ENCODE measurements at regions not wholly inside any gene's neighbourhood (a gene's known extent, or its start where the extent isn't known, plus 50 kb on each side); places are given as distances from the start of the nearest gene placed in this dataset.

- Histone ChIP-seq H3K27me3 (replicated peaks; ENCODE audit: control insufficient read depth, insufficient read depth, low read length) (no peaks in the 10 kb centered on the region), H3K9me3 (no peaks in the 10 kb centered on the region), H3K36me3 (ENCODE audit: control insufficient read depth, insufficient read depth, low read length) (no peaks in the 10 kb centered on the region), H3K4me3 (ENCODE audit: low read depth, low read length) (no peak overlapping the region), H3K4me1 (0 out of 2 replicates have a peak, but pooled peaks cover 5% of the 10 kb centered on the region)
- Mint-ChIP-seq H3K4me1 (ENCODE audit: low read depth, unreplicated experiment) (no peaks in the 10 kb centered on the region), H3K27me3 (ENCODE audit: insufficient read depth, unreplicated experiment) (peaks cover 7% of the 10 kb centered on the region), H3K4me3 (ENCODE audit: unreplicated experiment) (no peak overlapping the region), H3K36me3 (ENCODE audit: insufficient read depth, unreplicated experiment) (no peaks in the 10 kb centered on the region), H3K9me3 (ENCODE audit: unreplicated experiment) (no peaks in the 10 kb centered on the region), H3K27ac (ENCODE audit: unreplicated experiment) (no peak overlapping the region)
- POLR2A ChIA-PET = no interaction called here
- TF ChIP-seq CTCF (IDR thresholded peaks at IDR 0.05; ENCODE audit: insufficient read depth in 1 of 2, low read depth in 1 of 2, low read length in 1 of 2, severe bottlenecking in 1 of 2, unreplicated experiment in 1 of 2) = no peak
- no peak for DNase-seq
- intact Hi-C loops (cut with micrococcal nuclease; ENCODE audit: unreplicated experiment) = no loop called here
- CTCF ChIA-PET = no interaction called here
- BruUV-seq (replicated peaks) = no TSS peak
Observed at GRCh38 chr3:115350606-115351005, 203.5 kb upstream of the ZBTB20 start.

GRCh38 chr3:115351193-115351592 lies 204.1 kb upstream of the ZBTB20 start:
- no peak for DNase-seq
- H3K36me3 ChIP-seq (ENCODE audit: control insufficient read depth, insufficient read depth, low read length) = no peaks in the 10 kb centered on the region
- H3K9me3 ChIP-seq = no peaks in the 10 kb centered on the region
- no peak for TF ChIP-seq CTCF (IDR thresholded peaks at IDR 0.05; ENCODE audit: insufficient read depth in 1 of 2, low read depth in 1 of 2, low read length in 1 of 2, severe bottlenecking in 1 of 2, unreplicated experiment in 1 of 2)
- ChIA-PET CTCF (no interaction called here), POLR2A (no interaction called here)
- Mint-ChIP-seq H3K27ac (ENCODE audit: unreplicated experiment) (no peak overlapping the region), H3K9me3 (ENCODE audit: unreplicated experiment) (no peaks in the 10 kb centered on the region), H3K36me3 (ENCODE audit: insufficient read depth, unreplicated experiment) (no peaks in the 10 kb centered on the region), H3K27me3 (ENCODE audit: insufficient read depth, unreplicated experiment) (peaks cover 7% of the 10 kb centered on the region), H3K4me1 (ENCODE audit: low read depth, unreplicated experiment) (no peaks in the 10 kb centered on the region), H3K4me3 (ENCODE audit: unreplicated experiment) (no peak overlapping the region)
- BruUV-seq (replicated peaks) = no TSS peak
- H3K27me3 ChIP-seq (replicated peaks; ENCODE audit: control insufficient read depth, insufficient read depth, low read length) = no peaks in the 10 kb centered on the region
- intact Hi-C loops (cut with micrococcal nuclease; ENCODE audit: unreplicated experiment) = no loop called here
- 0 out of 2 replicates have a peak, but pooled peaks cover 5% of the 10 kb centered on the region for H3K4me1 ChIP-seq
- H3K4me3 ChIP-seq (ENCODE audit: low read depth, low read length) = no peak overlapping the region

GRCh38 chr3:115354010-115354409 lies 206.9 kb upstream of the ZBTB20 start:
- no peak overlapping the region for H3K27ac Mint-ChIP-seq (ENCODE audit: unreplicated experiment)
- H3K36me3 ChIP-seq (ENCODE audit: control insufficient read depth, insufficient read depth, low read length) = no peaks in the 10 kb centered on the region
- H3K4me1 ChIP-seq = no peaks in the 10 kb centered on the region
- no TSS peak for BruUV-seq (replicated peaks)
- H3K9me3 ChIP-seq = no peaks in the 10 kb centered on the region
- H3K4me3 Mint-ChIP-seq (ENCODE audit: unreplicated experiment) = no peak overlapping the region
- H3K27me3 ChIP-seq (replicated peaks; ENCODE audit: control insufficient read depth, insufficient read depth, low read length) = no peaks in the 10 kb centered on the region
- no peak for TF ChIP-seq CTCF (IDR thresholded peaks at IDR 0.05; ENCODE audit: insufficient read depth in 1 of 2, low read depth in 1 of 2, low read length in 1 of 2, severe bottlenecking in 1 of 2, unreplicated experiment in 1 of 2)
- intact Hi-C loops (cut with micrococcal nuclease; ENCODE audit: unreplicated experiment) = no loop called here
- POLR2A ChIA-PET = no interaction called here
- H3K4me3 ChIP-seq (ENCODE audit: low read depth, low read length) = no peak overlapping the region
- no peaks in the 10 kb centered on the region for H3K9me3 Mint-ChIP-seq (ENCODE audit: unreplicated experiment)
- H3K36me3 Mint-ChIP-seq (ENCODE audit: insufficient read depth, unreplicated experiment) = no peaks in the 10 kb centered on the region
- H3K27me3 Mint-ChIP-seq (ENCODE audit: insufficient read depth, unreplicated experiment) = peaks cover 3% of the 10 kb centered on the region
- CTCF ChIA-PET = no interaction called here
- no peaks in the 10 kb centered on the region for H3K4me1 Mint-ChIP-seq (ENCODE audit: low read depth, unreplicated experiment)
- DNase-seq = no peak
